WTC11 (cell line): ENCODE measurements at regions not wholly inside any gene's neighbourhood (a gene's known extent, or its start where the extent isn't known, plus 50 kb on each side); places are given as distances from the start of the nearest gene placed in this dataset.

Experiments used
- ATAC-seq: fragments of 200-7000 bp; cut with Tn5 transposase; 2 replicates; pipeline ENCODE4 v1.10.0; 2021; ENCODE audit warnings: mild to moderate bottlenecking, moderate library complexity
- CTCF ChIA-PET: fragments of 300-600 bp; sonication (Branson Sonifier 250); formaldehyde crosslinking; loops from one replicate; lab custom pipeline; 2021; ENCODE audit warnings: antibody characterized with exemption; lab: Charles Lee
- POLR2A ChIA-PET: fragments of 350-600 bp; sonication (Branson Sonifier 250); formaldehyde crosslinking; loops from one replicate; lab custom pipeline; 2021; ENCODE audit warnings: antibody characterized with exemption; lab: Charles Lee
- DNase-seq: peaks from one replicate; pipeline ENCODE4 v3.0.0; 2021; ENCODE audit warnings: low spot score
- H3K27ac Mint-ChIP-seq: 2 replicates; pipeline ENCODE4 v1.8.0; 2021; ENCODE audit warnings: mixed read lengths
- H3K27me3 Mint-ChIP-seq: 2 replicates; pipeline ENCODE4 v1.8.0; 2021; ENCODE audit warnings: low read depth, mild to moderate bottlenecking, moderate library complexity, mixed read lengths
- H3K36me3 Mint-ChIP-seq: 2 replicates; pipeline ENCODE4 v1.8.0; 2021; ENCODE audit warnings: mixed read lengths
- H3K4me1 Mint-ChIP-seq: 2 replicates; pipeline ENCODE4 v1.8.0; 2022; ENCODE audit warnings: mixed read lengths
- H3K4me3 Mint-ChIP-seq: 2 replicates; pipeline ENCODE4 v1.8.0; 2021; ENCODE audit warnings: mild to moderate bottlenecking, moderate library complexity, mixed read lengths
- H3K9me3 Mint-ChIP-seq: 2 replicates; pipeline ENCODE4 v1.8.0; 2021; ENCODE audit warnings: mixed read lengths
- CBFB ChIP-seq: sonication (generic); formaldehyde crosslinking; IDR thresholded peaks from 2 replicates; pipeline ENCODE4 v1.8.1; 2022; ENCODE audit warnings: mild to moderate bottlenecking, low read depth, missing genetic modification reagents
- CREB1 ChIP-seq: sonication (generic); formaldehyde crosslinking; IDR thresholded peaks from 2 replicates; pipeline ENCODE4 v1.8.0; 2023; ENCODE audit warnings: mild to moderate bottlenecking, missing genetic modification reagents
- ELF4 ChIP-seq: sonication (generic); formaldehyde crosslinking; IDR thresholded peaks from 2 replicates; pipeline ENCODE4 v1.8.1; 2022; ENCODE audit warnings: low read depth, mild to moderate bottlenecking, moderate library complexity, missing genetic modification reagents
- ESRRA ChIP-seq: sonication (generic); formaldehyde crosslinking; IDR thresholded peaks from 2 replicates; pipeline ENCODE4 v1.8.1; 2022; ENCODE audit warnings: mild to moderate bottlenecking, missing genetic modification reagents, borderline replicate concordance
- FOXK1 ChIP-seq: sonication (generic); formaldehyde crosslinking; IDR thresholded peaks from 2 replicates; pipeline ENCODE4 v1.8.0; 2022; ENCODE audit warnings: mild to moderate bottlenecking, moderate library complexity, missing genetic modification reagents
- FOXP1 ChIP-seq: sonication (generic); formaldehyde crosslinking; IDR thresholded peaks from 2 replicates; pipeline ENCODE4 v1.8.0; 2022; ENCODE audit warnings: missing genetic modification reagents, mild to moderate bottlenecking, moderate library complexity, borderline replicate concordance
- NFE2L1 ChIP-seq: sonication (generic); formaldehyde crosslinking; IDR thresholded peaks from 2 replicates; pipeline ENCODE4 v1.8.1; 2023; ENCODE audit warnings: missing genetic modification reagents
- NR1H2 ChIP-seq: sonication (generic); formaldehyde crosslinking; IDR thresholded peaks from 2 replicates; pipeline ENCODE4 v1.9.0; 2021; ENCODE audit warnings: mild to moderate bottlenecking, moderate library complexity, missing genetic modification reagents
- NR2C2 ChIP-seq: sonication (generic); formaldehyde crosslinking; IDR thresholded peaks from 2 replicates; pipeline ENCODE4 v1.8.0; 2022; ENCODE audit warnings: mild to moderate bottlenecking, missing genetic modification reagents
- SP1 ChIP-seq: sonication (generic); formaldehyde crosslinking; conservative IDR thresholded peaks from 2 replicates; pipeline ENCODE4 v1.8.1; 2022; ENCODE audit warnings: missing genetic modification reagents
- ZNF121 ChIP-seq: sonication (generic); formaldehyde crosslinking; IDR thresholded peaks from 2 replicates; pipeline ENCODE4 v1.8.0; 2023; ENCODE audit warnings: missing genetic modification reagents
- ZNF219 ChIP-seq: sonication (generic); formaldehyde crosslinking; IDR thresholded peaks from 2 replicates; pipeline ENCODE4 v1.8.0; 2023; ENCODE audit warnings: missing genetic modification reagents, mild to moderate bottlenecking, borderline replicate concordance
- ZNF423 ChIP-seq: fragments of 250-450 bp; sonication (Bioruptor Pico); IDR thresholded peaks from 2 replicates; pipeline ENCODE4 v2.1.2; 2022; ENCODE audit warnings: mild to moderate bottlenecking, moderate library complexity
- TF ChIP-seq, protein P1 (sequence below): fragments of 250-450 bp; sonication (Bioruptor Pico); IDR thresholded peaks from 2 replicates; pipeline ENCODE4 v1.9.0; 2021; ENCODE audit warnings: mild to moderate bottlenecking
- TF ChIP-seq, protein P2 (sequence below): sonication (generic); formaldehyde crosslinking; IDR thresholded peaks from 2 replicates; pipeline ENCODE4 v1.8.0; 2022; ENCODE audit warnings: mild to moderate bottlenecking, missing genetic modification reagents
- TF ChIP-seq, protein P3 (sequence below): sonication (generic); formaldehyde crosslinking; IDR thresholded peaks from 2 replicates; pipeline ENCODE4 v1.8.0; 2023; ENCODE audit warnings: missing genetic modification reagents, mild to moderate bottlenecking, borderline replicate concordance
- TF ChIP-seq, protein P4 (sequence below): sonication (generic); formaldehyde crosslinking; conservative IDR thresholded peaks from 2 replicates; pipeline ENCODE4 v1.8.1; 2022; ENCODE audit warnings: mild to moderate bottlenecking, missing genetic modification reagents
- TF ChIP-seq, protein P5 (sequence below): sonication (generic); formaldehyde crosslinking; IDR thresholded peaks from 2 replicates; pipeline ENCODE4 v1.8.1; 2023; ENCODE audit warnings: mild to moderate bottlenecking, missing genetic modification reagents
- TF ChIP-seq, protein P6 (sequence below): sonication (generic); formaldehyde crosslinking; IDR thresholded peaks from 2 replicates; pipeline ENCODE4 v1.8.0; 2023; ENCODE audit warnings: mild to moderate bottlenecking, missing genetic modification reagents

DNA sequence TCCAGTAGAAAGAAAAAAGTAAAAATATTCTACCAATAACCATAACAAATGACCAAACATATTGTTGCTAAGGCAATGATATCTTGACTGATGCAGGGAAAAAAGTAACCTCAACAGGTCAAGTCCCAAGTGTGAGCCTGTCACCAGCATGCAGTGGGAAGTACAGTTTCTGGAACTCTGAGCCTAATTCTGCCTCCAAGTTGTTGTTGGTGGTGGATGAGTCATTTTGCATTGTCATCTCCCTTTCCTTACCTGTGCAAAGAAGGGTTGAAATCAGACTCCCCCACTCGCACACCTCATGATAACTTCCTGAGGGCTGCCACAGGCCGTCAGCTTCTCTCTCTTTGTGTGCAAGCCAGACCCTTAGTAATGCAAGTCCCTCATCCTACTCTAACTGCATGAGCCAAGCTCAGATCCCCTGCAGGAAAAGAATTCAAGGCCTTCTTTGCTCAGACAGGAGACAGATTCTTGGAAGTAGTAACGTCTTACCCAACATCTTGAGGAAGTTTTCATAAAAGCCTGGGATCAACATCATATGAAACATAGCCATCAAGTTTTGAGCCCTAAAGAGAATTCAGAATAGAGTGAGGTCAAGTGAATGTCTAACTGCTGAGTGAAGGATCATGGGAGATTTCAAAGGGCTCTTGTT lies 207.6 kb upstream of the FOXA2 start:
- Mint-ChIP-seq H3K4me1 (peaks cover 17% of the 10 kb centered on the region), H3K27me3 (peaks cover 3% of the 10 kb centered on the region), H3K4me3 (no peak overlapping the region), H3K9me3 (peaks cover under 1% of the 10 kb centered on the region; the same call in 1 of the 2 replicates), H3K36me3 (no peaks in the 10 kb centered on the region), H3K27ac (no peak overlapping the region)
- no peak for DNase-seq
- ChIA-PET CTCF (no interaction called here), POLR2A (no interaction called here)
- no peak for ATAC-seq
- no peak for TF ChIP-seq NFE2L1 (CRISPR knock-in tag)
- TF ChIP-seq, protein P1, sequence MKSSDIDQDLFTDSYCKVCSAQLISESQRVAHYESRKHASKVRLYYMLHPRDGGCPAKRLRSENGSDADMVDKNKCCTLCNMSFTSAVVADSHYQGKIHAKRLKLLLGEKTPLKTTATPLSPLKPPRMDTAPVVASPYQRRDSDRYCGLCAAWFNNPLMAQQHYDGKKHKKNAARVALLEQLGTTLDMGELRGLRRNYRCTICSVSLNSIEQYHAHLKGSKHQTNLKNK (CRISPR knock-in tag), result no peak

DNA sequence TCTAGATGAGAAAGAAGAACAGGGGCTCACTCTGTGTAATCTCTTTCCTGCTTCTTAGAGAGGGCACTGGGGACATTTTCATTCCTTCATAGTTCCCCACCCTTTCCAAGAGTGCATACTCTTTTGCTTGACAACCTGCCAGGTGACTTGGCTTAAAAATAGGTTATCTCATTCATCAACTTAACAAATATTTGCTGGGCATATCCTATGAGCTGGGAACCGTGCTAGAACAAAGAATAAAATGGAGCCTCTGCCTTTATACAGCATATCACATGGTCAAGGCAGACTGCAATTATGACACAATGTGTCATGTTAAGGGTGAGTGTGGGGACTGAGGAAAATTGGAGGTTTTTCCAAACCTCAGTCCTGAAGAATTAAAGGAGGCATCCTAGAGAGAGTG lies 209.8 kb upstream of the FOXA2 start:
- TF ChIP-seq CBFB (CRISPR knock-in tag) (no peak), ESRRA (no peak), SP1 (CRISPR knock-in tag) (no peak)
- TF ChIP-seq, protein P2, sequence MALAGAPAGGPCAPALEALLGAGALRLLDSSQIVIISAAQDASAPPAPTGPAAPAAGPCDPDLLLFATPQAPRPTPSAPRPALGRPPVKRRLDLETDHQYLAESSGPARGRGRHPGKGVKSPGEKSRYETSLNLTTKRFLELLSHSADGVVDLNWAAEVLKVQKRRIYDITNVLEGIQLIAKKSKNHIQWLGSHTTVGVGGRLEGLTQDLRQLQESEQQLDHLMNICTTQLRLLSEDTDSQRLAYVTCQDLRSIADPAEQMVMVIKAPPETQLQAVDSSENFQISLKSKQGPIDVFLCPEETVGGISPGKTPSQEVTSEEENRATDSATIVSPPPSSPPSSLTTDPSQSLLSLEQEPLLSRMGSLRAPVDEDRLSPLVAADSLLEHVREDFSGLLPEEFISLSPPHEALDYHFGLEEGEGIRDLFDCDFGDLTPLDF (CRISPR knock-in tag), result no peak
- TF ChIP-seq, all 79 proteins: peak for 0

DNA sequence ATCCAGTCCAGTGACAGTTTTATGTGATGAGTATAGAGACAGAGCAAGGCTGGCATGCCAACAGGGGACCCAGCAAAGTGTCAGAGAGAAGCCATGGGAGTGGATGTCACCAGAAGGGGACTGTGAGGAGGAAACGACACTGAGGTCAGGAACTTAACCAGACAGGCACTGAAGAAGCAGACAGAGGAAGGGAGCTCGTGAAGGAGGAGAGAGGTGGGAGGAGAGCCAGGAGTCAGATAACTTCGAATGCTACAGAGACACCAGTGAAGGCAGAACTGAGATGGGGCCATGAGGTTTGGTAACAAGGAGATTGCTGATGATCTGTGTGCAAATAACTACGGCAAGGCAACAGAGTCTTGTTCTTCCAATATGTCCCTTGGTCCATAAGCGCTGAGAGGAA lies 211.1 kb upstream of the FOXA2 start:
- ATAC-seq (no peak), DNase-seq (no peak)
- ChIA-PET POLR2A (no interaction called here), CTCF (interaction anchor here (1.5 kb wide), 1 partner anchor 104 kb away, joined by 3 read pairs; no protein-coding TSS in a partner anchor)
- peaks cover 7% of the 10 kb centered on the region; the same call in 1 of the 2 replicates for H3K9me3 Mint-ChIP-seq
- no peak overlapping the region for H3K27ac Mint-ChIP-seq
- no peaks in the 10 kb centered on the region for H3K36me3 Mint-ChIP-seq
- no peaks in the 10 kb centered on the region for H3K27me3 Mint-ChIP-seq
- H3K4me1 Mint-ChIP-seq, result peaks cover 12% of the 10 kb centered on the region
- H3K4me3 Mint-ChIP-seq, result no peak overlapping the region
- TF ChIP-seq FOXK1, result no peak
- TF ChIP-seq, protein P3, sequence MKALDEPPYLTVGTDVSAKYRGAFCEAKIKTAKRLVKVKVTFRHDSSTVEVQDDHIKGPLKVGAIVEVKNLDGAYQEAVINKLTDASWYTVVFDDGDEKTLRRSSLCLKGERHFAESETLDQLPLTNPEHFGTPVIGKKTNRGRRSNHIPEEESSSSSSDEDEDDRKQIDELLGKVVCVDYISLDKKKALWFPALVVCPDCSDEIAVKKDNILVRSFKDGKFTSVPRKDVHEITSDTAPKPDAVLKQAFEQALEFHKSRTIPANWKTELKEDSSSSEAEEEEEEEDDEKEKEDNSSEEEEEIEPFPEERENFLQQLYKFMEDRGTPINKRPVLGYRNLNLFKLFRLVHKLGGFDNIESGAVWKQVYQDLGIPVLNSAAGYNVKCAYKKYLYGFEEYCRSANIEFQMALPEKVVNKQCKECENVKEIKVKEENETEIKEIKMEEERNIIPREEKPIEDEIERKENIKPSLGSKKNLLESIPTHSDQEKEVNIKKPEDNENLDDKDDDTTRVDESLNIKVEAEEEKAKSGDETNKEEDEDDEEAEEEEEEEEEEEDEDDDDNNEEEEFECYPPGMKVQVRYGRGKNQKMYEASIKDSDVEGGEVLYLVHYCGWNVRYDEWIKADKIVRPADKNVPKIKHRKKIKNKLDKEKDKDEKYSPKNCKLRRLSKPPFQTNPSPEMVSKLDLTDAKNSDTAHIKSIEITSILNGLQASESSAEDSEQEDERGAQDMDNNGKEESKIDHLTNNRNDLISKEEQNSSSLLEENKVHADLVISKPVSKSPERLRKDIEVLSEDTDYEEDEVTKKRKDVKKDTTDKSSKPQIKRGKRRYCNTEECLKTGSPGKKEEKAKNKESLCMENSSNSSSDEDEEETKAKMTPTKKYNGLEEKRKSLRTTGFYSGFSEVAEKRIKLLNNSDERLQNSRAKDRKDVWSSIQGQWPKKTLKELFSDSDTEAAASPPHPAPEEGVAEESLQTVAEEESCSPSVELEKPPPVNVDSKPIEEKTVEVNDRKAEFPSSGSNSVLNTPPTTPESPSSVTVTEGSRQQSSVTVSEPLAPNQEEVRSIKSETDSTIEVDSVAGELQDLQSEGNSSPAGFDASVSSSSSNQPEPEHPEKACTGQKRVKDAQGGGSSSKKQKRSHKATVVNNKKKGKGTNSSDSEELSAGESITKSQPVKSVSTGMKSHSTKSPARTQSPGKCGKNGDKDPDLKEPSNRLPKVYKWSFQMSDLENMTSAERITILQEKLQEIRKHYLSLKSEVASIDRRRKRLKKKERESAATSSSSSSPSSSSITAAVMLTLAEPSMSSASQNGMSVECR (CRISPR knock-in tag), result no peak
- no peak for TF ChIP-seq NR2C2 (CRISPR knock-in tag)
- TF ChIP-seq, protein P4, sequence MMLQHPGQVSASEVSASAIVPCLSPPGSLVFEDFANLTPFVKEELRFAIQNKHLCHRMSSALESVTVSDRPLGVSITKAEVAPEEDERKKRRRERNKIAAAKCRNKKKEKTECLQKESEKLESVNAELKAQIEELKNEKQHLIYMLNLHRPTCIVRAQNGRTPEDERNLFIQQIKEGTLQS, result no peak
- TF ChIP-seq ZNF219 (CRISPR knock-in tag), result no peak
- no peak for TF ChIP-seq ELF4 (CRISPR knock-in tag)
- TF ChIP-seq FOXP1 (CRISPR knock-in tag), result no peak
- no peak for TF ChIP-seq NFE2L1 (CRISPR knock-in tag)
- TF ChIP-seq, protein P5, sequence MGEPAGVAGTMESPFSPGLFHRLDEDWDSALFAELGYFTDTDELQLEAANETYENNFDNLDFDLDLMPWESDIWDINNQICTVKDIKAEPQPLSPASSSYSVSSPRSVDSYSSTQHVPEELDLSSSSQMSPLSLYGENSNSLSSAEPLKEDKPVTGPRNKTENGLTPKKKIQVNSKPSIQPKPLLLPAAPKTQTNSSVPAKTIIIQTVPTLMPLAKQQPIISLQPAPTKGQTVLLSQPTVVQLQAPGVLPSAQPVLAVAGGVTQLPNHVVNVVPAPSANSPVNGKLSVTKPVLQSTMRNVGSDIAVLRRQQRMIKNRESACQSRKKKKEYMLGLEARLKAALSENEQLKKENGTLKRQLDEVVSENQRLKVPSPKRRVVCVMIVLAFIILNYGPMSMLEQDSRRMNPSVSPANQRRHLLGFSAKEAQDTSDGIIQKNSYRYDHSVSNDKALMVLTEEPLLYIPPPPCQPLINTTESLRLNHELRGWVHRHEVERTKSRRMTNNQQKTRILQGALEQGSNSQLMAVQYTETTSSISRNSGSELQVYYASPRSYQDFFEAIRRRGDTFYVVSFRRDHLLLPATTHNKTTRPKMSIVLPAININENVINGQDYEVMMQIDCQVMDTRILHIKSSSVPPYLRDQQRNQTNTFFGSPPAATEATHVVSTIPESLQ (CRISPR knock-in tag), result no peak
- no peak for TF ChIP-seq SP1 (CRISPR knock-in tag)
- no peak for TF ChIP-seq CREB1 (CRISPR knock-in tag)
- TF ChIP-seq NR1H2 (CRISPR knock-in tag), result no peak
- no peak for TF ChIP-seq ZNF121 (CRISPR knock-in tag)
- TF ChIP-seq, protein P6, sequence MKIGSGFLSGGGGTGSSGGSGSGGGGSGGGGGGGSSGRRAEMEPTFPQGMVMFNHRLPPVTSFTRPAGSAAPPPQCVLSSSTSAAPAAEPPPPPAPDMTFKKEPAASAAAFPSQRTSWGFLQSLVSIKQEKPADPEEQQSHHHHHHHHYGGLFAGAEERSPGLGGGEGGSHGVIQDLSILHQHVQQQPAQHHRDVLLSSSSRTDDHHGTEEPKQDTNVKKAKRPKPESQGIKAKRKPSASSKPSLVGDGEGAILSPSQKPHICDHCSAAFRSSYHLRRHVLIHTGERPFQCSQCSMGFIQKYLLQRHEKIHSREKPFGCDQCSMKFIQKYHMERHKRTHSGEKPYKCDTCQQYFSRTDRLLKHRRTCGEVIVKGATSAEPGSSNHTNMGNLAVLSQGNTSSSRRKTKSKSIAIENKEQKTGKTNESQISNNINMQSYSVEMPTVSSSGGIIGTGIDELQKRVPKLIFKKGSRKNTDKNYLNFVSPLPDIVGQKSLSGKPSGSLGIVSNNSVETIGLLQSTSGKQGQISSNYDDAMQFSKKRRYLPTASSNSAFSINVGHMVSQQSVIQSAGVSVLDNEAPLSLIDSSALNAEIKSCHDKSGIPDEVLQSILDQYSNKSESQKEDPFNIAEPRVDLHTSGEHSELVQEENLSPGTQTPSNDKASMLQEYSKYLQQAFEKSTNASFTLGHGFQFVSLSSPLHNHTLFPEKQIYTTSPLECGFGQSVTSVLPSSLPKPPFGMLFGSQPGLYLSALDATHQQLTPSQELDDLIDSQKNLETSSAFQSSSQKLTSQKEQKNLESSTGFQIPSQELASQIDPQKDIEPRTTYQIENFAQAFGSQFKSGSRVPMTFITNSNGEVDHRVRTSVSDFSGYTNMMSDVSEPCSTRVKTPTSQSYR (CRISPR knock-in tag), result no peak
- no peak for TF ChIP-seq ZNF423 (CRISPR knock-in tag)

More for the DNA sequence above, 209.8 kb upstream of the FOXA2 start:
- CTCF ChIA-PET, result no interaction called here
- Mint-ChIP-seq H3K36me3 (no peaks in the 10 kb centered on the region), H3K27ac (no peak overlapping the region), H3K9me3 (peaks cover 7% of the 10 kb centered on the region; the same call in 1 of the 2 replicates), H3K4me1 (peaks cover 9% of the 10 kb centered on the region), H3K4me3 (no peak overlapping the region), H3K27me3 (peaks cover 3% of the 10 kb centered on the region)
- POLR2A ChIA-PET, result no interaction called here
- no peak for ATAC-seq
- no peak for DNase-seq
